Keratinocyte (primary cell): ENCODE measurements at regions not wholly inside any gene's neighbourhood (a gene's known extent, or its start where the extent isn't known, plus 50 kb on each side); places are given as distances from the start of the nearest gene placed in this dataset.

Experiments
- DNase-seq: peaks from one replicate; pipeline ENCODE4 v3.0.0-alpha.2; 2011; ENCODE audit warnings: low read depth, missing footprints, low spot score
- FAIRE-seq: peaks from 2 replicates; lab custom pipeline; 2011; peaks lifted over from hg19 to GRCh38; lab: Jason Lieb, UNC
- H2AFZ ChIP-seq: 2 replicates; pipeline ENCODE4 v1.6.0; 2012; ENCODE audit warnings: low read length, control low read depth, inconsistent platforms; ENCODE audit not compliant: control insufficient read depth
- H3K27ac ChIP-seq: 2 replicates; pipeline ENCODE4 v1.5.1; 2011; ENCODE audit warnings: low read length; ENCODE audit not compliant: control insufficient read depth, insufficient read depth
- H3K27me3 ChIP-seq: 3 replicates; pipeline ENCODE4 v1.6.0; 2011; ENCODE audit warnings: low read length; ENCODE audit not compliant: control insufficient read depth, insufficient read depth; ENCODE audit errors: extremely low read depth
- H3K36me3 ChIP-seq, 2 experiments: 2 replicates in 1 of 2; 3 replicates in 1 of 2; pipeline ENCODE4 v1.5.1; 2011; ENCODE audit warnings: low read length in 2 of 2, mild to moderate bottlenecking in 1 of 2; ENCODE audit not compliant: control insufficient read depth in 2 of 2, insufficient read depth in 2 of 2; ENCODE audit errors: extremely low read depth in 1 of 2
- H3K4me1 ChIP-seq: 3 replicates; pipeline ENCODE4 v1.5.1; 2011; ENCODE audit warnings: low read length; ENCODE audit not compliant: control insufficient read depth, insufficient read depth; ENCODE audit errors: extremely low read depth
- H3K4me2 ChIP-seq: 3 replicates; pipeline ENCODE4 v1.6.0; 2011; ENCODE audit warnings: low read depth, low read length; ENCODE audit not compliant: control insufficient read depth, insufficient read depth; ENCODE audit errors: extremely low read depth
- H3K4me3 ChIP-seq, 3 experiments: fragments of 200-600 bp in 1 of 3; sonication (generic) in 1 of 3; 2 replicates in 2 of 3; 3 replicates in 1 of 3; pipeline ENCODE4 v1.5.1; 2011 to 2016; ENCODE audit warnings: low read length in 3 of 3, mild to moderate bottlenecking in 3 of 3, control low read depth in 2 of 3, inconsistent platforms in 1 of 3, low read depth in 1 of 3, mixed read lengths in 1 of 3, mixed run types in 1 of 3, moderate library complexity in 1 of 3; ENCODE audit not compliant: control insufficient read depth in 2 of 3, insufficient read depth in 2 of 3; ENCODE audit errors: extremely low read depth in 1 of 3
- H3K79me2 ChIP-seq: 2 replicates; pipeline ENCODE4 v1.6.0; 2012; ENCODE audit warnings: low read length; ENCODE audit not compliant: control insufficient read depth, insufficient read depth
- H3K9ac ChIP-seq: 3 replicates; pipeline ENCODE4 v1.6.0; 2011; ENCODE audit warnings: low read length; ENCODE audit not compliant: control insufficient read depth, insufficient read depth; ENCODE audit errors: extremely low read depth
- H3K9me1 ChIP-seq: 3 replicates; pipeline ENCODE4 v1.6.0; 2011; ENCODE audit warnings: low read length; ENCODE audit not compliant: control insufficient read depth, insufficient read depth; ENCODE audit errors: extremely low read depth
- H3K9me3 ChIP-seq: 2 replicates; pipeline ENCODE4 v1.5.1; 2012; ENCODE audit warnings: low read depth, low read length; ENCODE audit not compliant: control insufficient read depth
- H4K20me1 ChIP-seq: 3 replicates; pipeline ENCODE4 v1.6.0; 2011; ENCODE audit warnings: low read length; ENCODE audit not compliant: control insufficient read depth, insufficient read depth; ENCODE audit errors: extremely low read depth
- EZH2 ChIP-seq: IDR thresholded peaks from one replicate; pipeline ENCODE4 v1.6.1; 2012; ENCODE audit warnings: inconsistent platforms, mild to moderate bottlenecking, low read length, moderate library complexity
- dilution Hi-C: fragments of 300-500 bp; cut with MboI; formaldehyde crosslinking; loops from one replicate; pipeline ENCODE4 v1.7.0; 2020; ENCODE audit warnings: low sequenced_read_pairs; ENCODE audit not compliant: extremely low pct_ligation_motif_present
- TF ChIP-seq, protein P1 (sequence below), 3 experiments: IDR thresholded peaks in 1 of 3; conservative IDR thresholded peaks in 1 of 3; optimal IDR thresholded peaks in 1 of 3; 2 replicates in 2 of 3; 3 replicates in 1 of 3; pipeline versions ENCODE3 to v1.5.1; 2011; ENCODE audit warnings: low read length in 3 of 3, mild to moderate bottlenecking in 3 of 3, moderate library complexity in 2 of 3, control low read depth in 1 of 3, inconsistent platforms in 1 of 3; ENCODE audit not compliant: insufficient read depth in 2 of 3; ENCODE audit errors: extremely low read depth in 1 of 3

DNA sequence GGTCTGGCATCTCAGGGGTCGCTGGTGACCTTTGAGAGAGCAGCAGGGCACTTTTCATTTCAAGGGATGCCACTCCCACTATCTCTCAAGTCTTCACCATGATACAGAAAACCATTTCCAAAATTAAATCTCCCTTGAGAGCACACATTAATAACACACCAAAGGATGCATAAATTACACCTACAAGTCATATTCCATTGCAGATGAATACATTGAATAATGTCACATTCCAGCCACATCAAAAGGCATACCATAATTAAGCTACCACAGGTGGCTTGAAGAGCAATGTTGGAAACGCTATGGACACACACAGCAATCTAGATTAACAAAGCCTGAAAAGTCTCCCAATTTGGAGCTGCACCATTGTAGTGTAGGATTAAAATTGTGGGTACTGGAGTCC is 353.3 kb upstream of the ZMIZ1 start:
- Histone ChIP-seq H3K79me2 (no peaks in the 10 kb centered on the region), H3K4me2 (no peak overlapping the region), H3K36me3 (no peaks in the 10 kb centered on the region), H3K4me1 (no peaks in the 10 kb centered on the region), H3K9ac (no peak overlapping the region), H2AFZ (no peak overlapping the region), H3K27me3 (peaks cover 5% of the 10 kb centered on the region), H3K27ac (no peak overlapping the region), H4K20me1 (no peaks in the 10 kb centered on the region), H3K9me3 (no peaks in the 10 kb centered on the region), H3K4me3 (no peak overlapping the region), H3K9me1 (no peaks in the 10 kb centered on the region)
- DNase-seq (no peak), FAIRE-seq (no peak)
- dilution Hi-C loops, result no loop called here
- TF ChIP-seq, protein P1, sequence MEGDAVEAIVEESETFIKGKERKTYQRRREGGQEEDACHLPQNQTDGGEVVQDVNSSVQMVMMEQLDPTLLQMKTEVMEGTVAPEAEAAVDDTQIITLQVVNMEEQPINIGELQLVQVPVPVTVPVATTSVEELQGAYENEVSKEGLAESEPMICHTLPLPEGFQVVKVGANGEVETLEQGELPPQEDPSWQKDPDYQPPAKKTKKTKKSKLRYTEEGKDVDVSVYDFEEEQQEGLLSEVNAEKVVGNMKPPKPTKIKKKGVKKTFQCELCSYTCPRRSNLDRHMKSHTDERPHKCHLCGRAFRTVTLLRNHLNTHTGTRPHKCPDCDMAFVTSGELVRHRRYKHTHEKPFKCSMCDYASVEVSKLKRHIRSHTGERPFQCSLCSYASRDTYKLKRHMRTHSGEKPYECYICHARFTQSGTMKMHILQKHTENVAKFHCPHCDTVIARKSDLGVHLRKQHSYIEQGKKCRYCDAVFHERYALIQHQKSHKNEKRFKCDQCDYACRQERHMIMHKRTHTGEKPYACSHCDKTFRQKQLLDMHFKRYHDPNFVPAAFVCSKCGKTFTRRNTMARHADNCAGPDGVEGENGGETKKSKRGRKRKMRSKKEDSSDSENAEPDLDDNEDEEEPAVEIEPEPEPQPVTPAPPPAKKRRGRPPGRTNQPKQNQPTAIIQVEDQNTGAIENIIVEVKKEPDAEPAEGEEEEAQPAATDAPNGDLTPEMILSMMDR (optimal IDR thresholded peaks at IDR 0.05 in 1 of 3, IDR thresholded peaks at IDR 0.05 in 1 of 3, conservative IDR thresholded peaks at IDR 0.05 in 1 of 3; ENCODE audit: extremely low read depth in 1 of 3, insufficient read depth in 2 of 3, low read length in 3 of 3), result no peak
- no peak for TF ChIP-seq EZH2

DNA sequence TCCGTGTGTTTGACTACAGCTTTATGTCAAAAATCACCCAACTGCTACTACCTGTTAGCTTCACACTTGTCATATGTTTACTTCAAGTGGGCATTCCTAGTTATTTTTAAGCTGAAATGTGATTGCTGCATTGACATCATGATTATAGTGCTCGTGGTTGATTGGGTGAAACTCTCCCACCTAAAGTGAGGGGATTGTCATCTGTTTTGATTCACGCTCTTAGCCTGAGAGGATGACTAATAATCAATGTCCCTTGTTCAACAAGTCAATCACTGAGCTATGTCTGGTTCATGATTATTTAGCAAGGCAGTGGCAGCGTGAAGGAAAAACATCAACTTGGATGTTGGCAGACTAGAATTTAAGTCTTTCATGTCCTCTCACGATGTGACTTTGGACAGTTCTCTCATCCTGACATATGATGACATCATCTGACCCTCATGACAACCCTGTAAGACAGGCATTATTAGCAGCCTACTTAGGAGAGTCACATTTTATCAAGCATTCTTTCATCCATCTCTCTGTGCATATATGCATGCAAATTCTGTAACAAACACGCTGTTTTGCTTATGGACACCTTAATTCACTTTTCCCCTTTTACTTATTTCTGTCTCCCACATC is 352.6 kb upstream of the ZMIZ1 start:
- Histone ChIP-seq H3K4me2 (no peak overlapping the region), H2AFZ (no peak overlapping the region), H3K9ac (no peak overlapping the region), H3K9me3 (no peaks in the 10 kb centered on the region), H3K27me3 (peaks cover 5% of the 10 kb centered on the region), H3K4me1 (no peaks in the 10 kb centered on the region), H3K79me2 (no peaks in the 10 kb centered on the region), H3K4me3 (no peak overlapping the region), H3K36me3 (no peaks in the 10 kb centered on the region), H3K27ac (no peak overlapping the region), H4K20me1 (no peaks in the 10 kb centered on the region), H3K9me1 (no peaks in the 10 kb centered on the region)
- dilution Hi-C loops, result no loop called here
- FAIRE-seq, result no peak
- TF ChIP-seq, protein P1 (optimal IDR thresholded peaks at IDR 0.05 in 1 of 3, IDR thresholded peaks at IDR 0.05 in 1 of 3, conservative IDR thresholded peaks at IDR 0.05 in 1 of 3; ENCODE audit: extremely low read depth in 1 of 3, insufficient read depth in 2 of 3, low read length in 3 of 3), result no peak
- no peak for TF ChIP-seq EZH2
- no peak for DNase-seq
